OCI-LY3 (cell line): ENCODE measurements at regions not wholly inside any gene's neighbourhood (a gene's known extent, or its start where the extent isn't known, plus 50 kb on each side); places are given as distances from the start of the nearest gene placed in this dataset.

Experiments
- EZH2phosphoT487 ChIP-seq: fragments of 200-600 bp; shearing (Covaris generic); IDR thresholded peaks from 2 replicates; pipeline ENCODE4 v1.6.1; 2018; ENCODE audit warnings: antibody characterized with exemption, mixed run types, low read depth
- TF ChIP-seq, protein P1 (sequence below): fragments of 200-600, 300-600 bp; sonication (generic); IDR thresholded peaks from 2 replicates; pipeline ENCODE4 v1.5.1; 2014; ENCODE audit warnings: antibody characterized with exemption, low read length, low read depth

DNA sequence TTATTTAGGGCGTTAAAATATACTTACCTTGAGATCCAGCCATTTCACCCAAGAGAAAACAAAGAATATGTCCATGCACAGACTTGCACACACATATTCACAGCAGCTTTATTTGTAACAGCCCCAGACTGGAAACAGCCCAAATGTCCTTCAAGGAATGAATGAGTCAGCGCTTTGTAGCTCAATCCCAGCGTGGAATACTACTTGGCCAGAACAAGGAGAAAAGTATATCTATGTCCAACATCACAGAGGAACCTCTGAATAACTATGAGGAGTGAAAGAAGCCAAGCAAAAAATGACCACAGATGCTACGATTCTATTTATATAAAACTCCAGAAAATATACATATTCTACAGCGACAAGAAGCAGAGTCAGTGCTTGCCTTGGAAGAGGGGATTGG lies 158.3 kb downstream of the ENGASE start:
- TF ChIP-seq, protein P1, sequence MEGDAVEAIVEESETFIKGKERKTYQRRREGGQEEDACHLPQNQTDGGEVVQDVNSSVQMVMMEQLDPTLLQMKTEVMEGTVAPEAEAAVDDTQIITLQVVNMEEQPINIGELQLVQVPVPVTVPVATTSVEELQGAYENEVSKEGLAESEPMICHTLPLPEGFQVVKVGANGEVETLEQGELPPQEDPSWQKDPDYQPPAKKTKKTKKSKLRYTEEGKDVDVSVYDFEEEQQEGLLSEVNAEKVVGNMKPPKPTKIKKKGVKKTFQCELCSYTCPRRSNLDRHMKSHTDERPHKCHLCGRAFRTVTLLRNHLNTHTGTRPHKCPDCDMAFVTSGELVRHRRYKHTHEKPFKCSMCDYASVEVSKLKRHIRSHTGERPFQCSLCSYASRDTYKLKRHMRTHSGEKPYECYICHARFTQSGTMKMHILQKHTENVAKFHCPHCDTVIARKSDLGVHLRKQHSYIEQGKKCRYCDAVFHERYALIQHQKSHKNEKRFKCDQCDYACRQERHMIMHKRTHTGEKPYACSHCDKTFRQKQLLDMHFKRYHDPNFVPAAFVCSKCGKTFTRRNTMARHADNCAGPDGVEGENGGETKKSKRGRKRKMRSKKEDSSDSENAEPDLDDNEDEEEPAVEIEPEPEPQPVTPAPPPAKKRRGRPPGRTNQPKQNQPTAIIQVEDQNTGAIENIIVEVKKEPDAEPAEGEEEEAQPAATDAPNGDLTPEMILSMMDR: no peak
- no peak for TF ChIP-seq EZH2phosphoT487
